ENCODE measurements at regions not wholly inside any gene's neighbourhood (a gene's known extent, or its start where the extent isn't known, plus 50 kb on each side); places are given as distances from the start of the nearest gene placed in this dataset.
"Not testable (repeated sequence)": the region's sequence is repeated elsewhere in the genome, so short reads cannot be mapped to it uniquely, and the experiment has no call there.

- no peaks in the 10 kb centered on the region for H3K36me3 ChIP-seq (ENCODE audit: control insufficient read depth in 1 of 2, insufficient read depth in 2 of 2, low read length in 1 of 2)
- H3K4me1 ChIP-seq (ENCODE audit: control insufficient read depth in 1 of 2, insufficient read depth in 2 of 2, low read length in 2 of 2) = peaks cover 0 to 1% of the 10 kb centered on the region in 2 donors
- ATAC-seq (ENCODE audit: low FRiP score) (no peak), DNase-seq (no peak)
- no peak overlapping the region for H3K27ac ChIP-seq (ENCODE audit: low read depth in 1 of 2, low read length in 2 of 2)
- intact Hi-C loops (cut with DNase I) = no loop called here
- no peak overlapping the region for H3K4me3 ChIP-seq (ENCODE audit: low read length in 2 of 2)
- H3K27me3 ChIP-seq (ENCODE audit: control insufficient read depth in 1 of 2, insufficient read depth in 2 of 2, low read length in 1 of 2) = no peaks in the 10 kb centered on the region
- no peaks in the 10 kb centered on the region for H3K9me3 ChIP-seq (ENCODE audit: control insufficient read depth, low read length)
- 63 to 68% methylated on average over 5 of the region's 5 CpGs for WGBS, 2 donors
Measured at GRCh38 chr20:48129345-48129942, 344.2 kb upstream of the SULF2 start.

DNA sequence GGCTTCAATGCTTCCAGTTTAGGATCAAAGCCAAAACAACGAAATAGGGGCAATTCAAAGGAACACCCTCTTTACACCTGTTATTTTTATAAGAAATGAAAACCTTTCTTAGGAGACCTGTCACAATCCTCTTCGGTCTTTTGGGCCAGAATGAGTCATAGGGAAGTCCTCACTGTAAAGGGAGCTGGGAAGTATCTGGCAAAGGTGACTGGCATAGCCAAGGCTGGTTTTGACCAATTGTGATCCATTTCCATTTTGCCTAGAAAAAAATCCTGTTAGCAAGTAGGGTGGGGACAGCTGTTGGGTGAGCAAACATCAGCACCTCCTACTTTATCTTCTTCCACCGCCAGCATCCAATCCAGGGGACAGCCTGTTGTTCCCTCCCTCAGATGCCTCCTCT, 343.2 kb upstream of the SULF2 start:
- intact Hi-C loops (cut with DNase I) = no loop called here
- Histone ChIP-seq H3K4me3 (ENCODE audit: low read length in 2 of 2) (no peak overlapping the region), H3K36me3 (ENCODE audit: control insufficient read depth in 1 of 2, insufficient read depth in 2 of 2, low read length in 1 of 2) (no peaks in the 10 kb centered on the region), H3K4me1 (ENCODE audit: control insufficient read depth in 1 of 2, insufficient read depth in 2 of 2, low read length in 2 of 2) (peaks cover 0 to 1% of the 10 kb centered on the region in 2 donors), H3K9me3 (ENCODE audit: control insufficient read depth, low read length) (no peaks in the 10 kb centered on the region), H3K27me3 (ENCODE audit: control insufficient read depth in 1 of 2, insufficient read depth in 2 of 2, low read length in 1 of 2) (no peaks in the 10 kb centered on the region), H3K27ac (ENCODE audit: low read depth in 1 of 2, low read length in 2 of 2) (no peak overlapping the region)
- ATAC-seq (ENCODE audit: low FRiP score) = no peak
- WGBS, 2 donors = 44 to 49% methylated on average over 3 of the region's 3 CpGs
- no peak for DNase-seq

- H3K27ac ChIP-seq (ENCODE audit: low read depth in 1 of 2, low read length in 2 of 2); intact Hi-C loops (cut with DNase I); H3K4me3 ChIP-seq (ENCODE audit: low read length in 2 of 2); H3K4me1 ChIP-seq (ENCODE audit: control insufficient read depth in 1 of 2, insufficient read depth in 2 of 2, low read length in 2 of 2); H3K36me3 ChIP-seq (ENCODE audit: control insufficient read depth in 1 of 2, insufficient read depth in 2 of 2, low read length in 1 of 2); H3K9me3 ChIP-seq (ENCODE audit: control insufficient read depth, low read length); H3K27me3 ChIP-seq (ENCODE audit: control insufficient read depth in 1 of 2, insufficient read depth in 2 of 2, low read length in 1 of 2); ATAC-seq (ENCODE audit: low FRiP score); DNase-seq: not testable (repeated sequence)
- 6 to 12% methylated on average over 10 of the region's 10 CpGs for WGBS, 2 donors
Measured at GRCh38 chr20:48127964-48128363, 342.7 kb upstream of the SULF2 start.

GRCh38 chr20:48127133-48127532, 341.9 kb upstream of the SULF2 start:
- ATAC-seq (ENCODE audit: low FRiP score); H3K27ac ChIP-seq (ENCODE audit: low read depth in 1 of 2, low read length in 2 of 2); H3K4me3 ChIP-seq (ENCODE audit: low read length in 2 of 2); H3K27me3 ChIP-seq (ENCODE audit: control insufficient read depth in 1 of 2, insufficient read depth in 2 of 2, low read length in 1 of 2); intact Hi-C loops (cut with DNase I); H3K4me1 ChIP-seq (ENCODE audit: control insufficient read depth in 1 of 2, insufficient read depth in 2 of 2, low read length in 2 of 2); H3K9me3 ChIP-seq (ENCODE audit: control insufficient read depth, low read length); DNase-seq; H3K36me3 ChIP-seq (ENCODE audit: control insufficient read depth in 1 of 2, insufficient read depth in 2 of 2, low read length in 1 of 2): not testable (repeated sequence)
- 90 to 96% methylated on average over 13 of the region's 13 CpGs for WGBS, 2 donors

DNA sequence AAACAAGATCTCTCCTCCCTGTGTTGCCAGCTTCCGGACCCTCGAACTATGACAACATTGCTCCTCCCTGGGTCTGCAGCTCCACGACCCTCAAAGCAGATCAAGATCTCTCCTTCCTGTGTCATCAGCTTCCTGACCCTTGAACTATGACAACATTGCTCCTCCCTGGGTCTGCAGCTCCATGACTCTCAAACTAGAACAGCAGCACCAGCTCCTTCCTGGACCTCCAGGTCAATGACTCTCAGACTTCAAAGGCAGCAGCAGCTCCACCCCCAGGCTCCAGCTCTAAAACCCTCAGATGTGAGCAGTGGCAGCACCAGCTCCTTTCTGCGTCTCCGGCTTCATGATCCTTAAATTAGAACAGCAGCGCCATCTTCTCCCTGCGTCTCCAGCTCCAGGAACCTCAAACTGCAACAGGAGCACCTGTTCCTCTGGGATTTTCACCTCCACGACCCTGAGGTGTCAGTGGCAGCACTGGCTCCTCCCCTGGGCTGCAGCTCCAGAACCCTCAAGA, 341.0 kb upstream of the SULF2 start:
- Histone ChIP-seq H3K4me3 (ENCODE audit: low read length in 2 of 2) (no peak overlapping the region), H3K4me1 (ENCODE audit: control insufficient read depth in 1 of 2, insufficient read depth in 2 of 2, low read length in 2 of 2) (no peaks in the 10 kb centered on the region), H3K36me3 (ENCODE audit: control insufficient read depth in 1 of 2, insufficient read depth in 2 of 2, low read length in 1 of 2) (no peaks in the 10 kb centered on the region), H3K27me3 (ENCODE audit: control insufficient read depth in 1 of 2, insufficient read depth in 2 of 2, low read length in 1 of 2) (no peaks in the 10 kb centered on the region), H3K9me3 (ENCODE audit: control insufficient read depth, low read length) (no peaks in the 10 kb centered on the region), H3K27ac (ENCODE audit: low read depth in 1 of 2, low read length in 2 of 2) (no peak overlapping the region)
- WGBS, 2 donors = 76 to 83% methylated on average over 8 of the region's 8 CpGs
- ATAC-seq (ENCODE audit: low FRiP score) (no peak), DNase-seq (no peak)
- intact Hi-C loops (cut with DNase I) = no loop called here

GRCh38 chr20:48124960-48125359, 339.7 kb upstream of the SULF2 start:
- intact Hi-C loops (cut with DNase I) = no loop called here
- no peak for DNase-seq
- no peaks in the 10 kb centered on the region for H3K9me3 ChIP-seq (ENCODE audit: control insufficient read depth, low read length)
- no peaks in the 10 kb centered on the region for H3K36me3 ChIP-seq (ENCODE audit: control insufficient read depth in 1 of 2, insufficient read depth in 2 of 2, low read length in 1 of 2)
- H3K4me3 ChIP-seq (ENCODE audit: low read length in 2 of 2) = no peak overlapping the region
- no peaks in the 10 kb centered on the region for H3K4me1 ChIP-seq (ENCODE audit: control insufficient read depth in 1 of 2, insufficient read depth in 2 of 2, low read length in 2 of 2)
- 79% methylated on average over 9 of the region's 9 CpGs for WGBS, 2 donors
- no peak overlapping the region for H3K27ac ChIP-seq (ENCODE audit: low read depth in 1 of 2, low read length in 2 of 2)
- H3K27me3 ChIP-seq (ENCODE audit: control insufficient read depth in 1 of 2, insufficient read depth in 2 of 2, low read length in 1 of 2) = no peaks in the 10 kb centered on the region
- no peak for ATAC-seq (ENCODE audit: low FRiP score)

- H3K4me3 ChIP-seq (ENCODE audit: low read length in 2 of 2) = no peak overlapping the region
- no peak for DNase-seq
- no peak overlapping the region for H3K27ac ChIP-seq (ENCODE audit: low read depth in 1 of 2, low read length in 2 of 2)
- H3K4me1 ChIP-seq (ENCODE audit: control insufficient read depth in 1 of 2, insufficient read depth in 2 of 2, low read length in 2 of 2) = no peaks in the 10 kb centered on the region
- no peak for ATAC-seq (ENCODE audit: low FRiP score)
- H3K9me3 ChIP-seq (ENCODE audit: control insufficient read depth, low read length) = no peaks in the 10 kb centered on the region
- H3K27me3 ChIP-seq (ENCODE audit: control insufficient read depth in 1 of 2, insufficient read depth in 2 of 2, low read length in 1 of 2) = no peaks in the 10 kb centered on the region
- 80 to 85% methylated on average over 14 of the region's 14 CpGs for WGBS, 2 donors
- H3K36me3 ChIP-seq (ENCODE audit: control insufficient read depth in 1 of 2, insufficient read depth in 2 of 2, low read length in 1 of 2) = no peaks in the 10 kb centered on the region
- intact Hi-C loops (cut with DNase I) = no loop called here
Measured at GRCh38 chr20:48124181-48124782, 339.0 kb upstream of the SULF2 start.

- WGBS, 2 donors = 88 to 90% methylated on average over 8 of the region's 8 CpGs
- no peaks in the 10 kb centered on the region for H3K9me3 ChIP-seq (ENCODE audit: control insufficient read depth, low read length)
- H3K4me1 ChIP-seq (ENCODE audit: control insufficient read depth in 1 of 2, insufficient read depth in 2 of 2, low read length in 2 of 2) = no peaks in the 10 kb centered on the region
- H3K27ac ChIP-seq (ENCODE audit: low read depth in 1 of 2, low read length in 2 of 2) = no peak overlapping the region
- H3K36me3 ChIP-seq (ENCODE audit: control insufficient read depth in 1 of 2, insufficient read depth in 2 of 2, low read length in 1 of 2) = no peaks in the 10 kb centered on the region
- H3K4me3 ChIP-seq (ENCODE audit: low read length in 2 of 2) = no peak overlapping the region
- ATAC-seq (ENCODE audit: low FRiP score) (no peak), DNase-seq (no peak)
- H3K27me3 ChIP-seq (ENCODE audit: control insufficient read depth in 1 of 2, insufficient read depth in 2 of 2, low read length in 1 of 2) = no peaks in the 10 kb centered on the region
- intact Hi-C loops (cut with DNase I) = no loop called here
Measured at GRCh38 chr20:48120120-48120519, 334.8 kb upstream of the SULF2 start.

GRCh38 chr20:48119389-48119788, 334.1 kb upstream of the SULF2 start:
- H3K27me3 ChIP-seq (ENCODE audit: control insufficient read depth in 1 of 2, insufficient read depth in 2 of 2, low read length in 1 of 2); DNase-seq; H3K4me3 ChIP-seq (ENCODE audit: low read length in 2 of 2); H3K9me3 ChIP-seq (ENCODE audit: control insufficient read depth, low read length); intact Hi-C loops (cut with DNase I); ATAC-seq (ENCODE audit: low FRiP score); H3K4me1 ChIP-seq (ENCODE audit: control insufficient read depth in 1 of 2, insufficient read depth in 2 of 2, low read length in 2 of 2); H3K36me3 ChIP-seq (ENCODE audit: control insufficient read depth in 1 of 2, insufficient read depth in 2 of 2, low read length in 1 of 2); H3K27ac ChIP-seq (ENCODE audit: low read depth in 1 of 2, low read length in 2 of 2): not testable (repeated sequence)
- WGBS, 2 donors = 80 to 93% methylated on average over 5 of the region's 5 CpGs

All from aorta (tissue), 5 donors.